HG02970 (cell line): ENCODE measurements at regions not wholly inside any gene's neighbourhood (a gene's known extent, or its start where the extent isn't known, plus 50 kb on each side); places are given as distances from the start of the nearest gene placed in this dataset.

Experiments used
- ATAC-seq: cut with Tn5 transposase; IDR thresholded peaks from one replicate; pipeline ENCODE4 v1.9.1; 2021; ENCODE audit warnings: mild to moderate bottlenecking, moderate library complexity, moderate number of reproducible peaks; ENCODE audit not compliant: unreplicated experiment, low FRiP score

- no peak for ATAC-seq
These were observed 235.0 kb upstream of the HNMT start for GRCh38 chr2:137729305-137729704.

GRCh38 chr2:137737559-137737958 lies 226.7 kb upstream of the HNMT start:
- ATAC-seq = no peak

GRCh38 chr2:137741784-137742362 lies 222.4 kb upstream of the HNMT start:
- no peak for ATAC-seq

GRCh38 chr2:137747509-137747908 lies 216.8 kb upstream of the HNMT start:
- no peak for ATAC-seq

GRCh38 chr2:137748533-137748932 lies 215.7 kb upstream of the HNMT start:
- no peak for ATAC-seq

- no peak for ATAC-seq
These were observed 199.6 kb upstream of the HNMT start for GRCh38 chr2:137764646-137765045.

GRCh38 chr2:137769406-137769805 lies 194.9 kb upstream of the HNMT start:
- ATAC-seq = no peak

- no peak for ATAC-seq
These were observed 194.1 kb upstream of the HNMT start for GRCh38 chr2:137770166-137770565.

GRCh38 chr2:137771064-137771463 lies 193.2 kb upstream of the HNMT start:
- ATAC-seq = no peak

GRCh38 chr2:137772451-137772850 lies 191.8 kb upstream of the HNMT start:
- no peak for ATAC-seq

GRCh38 chr2:137775529-137775928 lies 188.7 kb upstream of the HNMT start:
- no peak for ATAC-seq

GRCh38 chr2:137776697-137777096 lies 187.6 kb upstream of the HNMT start:
- ATAC-seq = no peak

- ATAC-seq = no peak
These were observed 166.6 kb upstream of the HNMT start for GRCh38 chr2:137797641-137798040.

GRCh38 chr2:137799600-137799999 lies 164.7 kb upstream of the HNMT start:
- no peak for ATAC-seq

- ATAC-seq = no peak
These were observed 163.9 kb upstream of the HNMT start for GRCh38 chr2:137800386-137800785.

GRCh38 chr2:137801228-137801627 lies 163.0 kb upstream of the HNMT start:
- no peak for ATAC-seq

GRCh38 chr2:137802038-137802437 lies 162.2 kb upstream of the HNMT start:
- ATAC-seq = no peak

- no peak for ATAC-seq
These were observed 158.0 kb upstream of the HNMT start for GRCh38 chr2:137806068-137806805.

- ATAC-seq = no peak
These were observed 155.0 kb upstream of the HNMT start for GRCh38 chr2:137809252-137809651.

- ATAC-seq = no peak
These were observed 154.4 kb upstream of the HNMT start for GRCh38 chr2:137809837-137810236.

GRCh38 chr2:137812517-137812916 lies 151.8 kb upstream of the HNMT start:
- no peak for ATAC-seq

- ATAC-seq = no peak
These were observed 151.1 kb upstream of the HNMT start for GRCh38 chr2:137813176-137813575.
